Endothelial cell (in vitro differentiated cells): ENCODE measurements at regions not wholly inside any gene's neighbourhood (a gene's known extent, or its start where the extent isn't known, plus 50 kb on each side); places are given as distances from the start of the nearest gene placed in this dataset.
"Not testable (repeated sequence)": the region's sequence is repeated elsewhere in the genome, so short reads cannot be mapped to it uniquely, and the experiment has no call there.

Experiments
- DNase-seq: peaks from one replicate; pipeline ENCODE4 v3.0.0; 2021; ENCODE audit warnings: low spot score
- H3K27ac Mint-ChIP-seq: one replicate; pipeline ENCODE4 v1.8.0; 2021; ENCODE audit warnings: mixed read lengths, inconsistent platforms; ENCODE audit not compliant: unreplicated experiment
- H3K27me3 Mint-ChIP-seq: one replicate; pipeline ENCODE4 v1.8.0; 2021; ENCODE audit warnings: mild to moderate bottlenecking, moderate library complexity, mixed read lengths, inconsistent platforms; ENCODE audit not compliant: unreplicated experiment
- H3K36me3 Mint-ChIP-seq: one replicate; pipeline ENCODE4 v1.8.0; 2021; ENCODE audit warnings: mild to moderate bottlenecking, low read depth, mixed read lengths, inconsistent platforms; ENCODE audit not compliant: unreplicated experiment
- H3K4me1 Mint-ChIP-seq: one replicate; pipeline ENCODE4 v1.8.0; 2021; ENCODE audit warnings: mild to moderate bottlenecking, mixed read lengths, inconsistent platforms; ENCODE audit not compliant: unreplicated experiment
- H3K4me3 Mint-ChIP-seq: one replicate; pipeline ENCODE4 v1.8.0; 2021; ENCODE audit warnings: mild to moderate bottlenecking, mixed read lengths, inconsistent platforms; ENCODE audit not compliant: unreplicated experiment
- H3K9me3 Mint-ChIP-seq: one replicate; pipeline ENCODE4 v1.8.0; 2021; ENCODE audit warnings: mixed read lengths, inconsistent platforms; ENCODE audit not compliant: unreplicated experiment
- CTCF ChIP-seq: fragments of 200-600 bp; sonication (generic); IDR thresholded peaks from one replicate; pipeline ENCODE4 v1.5.0; 2021; ENCODE audit warnings: antibody characterized with exemption; ENCODE audit not compliant: unreplicated experiment

GRCh38 chr1:189726806-189727205, 750.9 kb downstream of the BRINP3 start:
- Mint-ChIP-seq H3K27ac (no peak overlapping the region), H3K4me1 (peaks cover 2% of the 10 kb centered on the region), H3K27me3 (no peaks in the 10 kb centered on the region), H3K36me3 (no peaks in the 10 kb centered on the region), H3K4me3 (no peak overlapping the region), H3K9me3 (no peaks in the 10 kb centered on the region)
- no peak for TF ChIP-seq CTCF
- no peak for DNase-seq

- no peak for DNase-seq
- TF ChIP-seq CTCF, result no peak
- Mint-ChIP-seq H3K36me3 (no peaks in the 10 kb centered on the region), H3K4me3 (no peak overlapping the region), H3K27ac (no peak overlapping the region), H3K9me3 (no peaks in the 10 kb centered on the region), H3K4me1 (no peaks in the 10 kb centered on the region), H3K27me3 (no peaks in the 10 kb centered on the region)
Observed at GRCh38 chr1:189751311-189751710, 726.4 kb downstream of the BRINP3 start.

- Mint-ChIP-seq H3K4me3 (no peak overlapping the region), H3K27ac (no peak overlapping the region), H3K9me3 (no peaks in the 10 kb centered on the region), H3K36me3 (no peaks in the 10 kb centered on the region), H3K27me3 (no peaks in the 10 kb centered on the region), H3K4me1 (no peaks in the 10 kb centered on the region)
- no peak for DNase-seq
- TF ChIP-seq CTCF, result no peak
Observed at GRCh38 chr1:189752461-189752995, 725.1 kb downstream of the BRINP3 start.

GRCh38 chr1:189755100-189755499, 722.6 kb downstream of the BRINP3 start:
- H3K4me3 Mint-ChIP-seq, H3K4me1 Mint-ChIP-seq, H3K36me3 Mint-ChIP-seq, H3K27me3 Mint-ChIP-seq, H3K9me3 Mint-ChIP-seq, DNase-seq, H3K27ac Mint-ChIP-seq: not testable (repeated sequence)

- Mint-ChIP-seq H3K4me3 (no peak overlapping the region), H3K4me1 (no peaks in the 10 kb centered on the region), H3K27ac (no peak overlapping the region), H3K9me3 (no peaks in the 10 kb centered on the region), H3K36me3 (no peaks in the 10 kb centered on the region), H3K27me3 (no peaks in the 10 kb centered on the region)
- DNase-seq, result no peak
- TF ChIP-seq CTCF, result no peak
Observed at GRCh38 chr1:189764391-189765320, 713.0 kb downstream of the BRINP3 start.
